PC-3 (cell line): ENCODE measurements at regions not wholly inside any gene's neighbourhood (a gene's known extent, or its start where the extent isn't known, plus 50 kb on each side); places are given as distances from the start of the nearest gene placed in this dataset.

Source experiments
- ATAC-seq: fragments of 200-7000 bp; cut with Tn5 transposase; 2 replicates; pipeline ENCODE4 v1.9.1; 2020; ENCODE audit warnings: mild to moderate bottlenecking, moderate library complexity
- BruUV-seq: library from RNA; stranded (reverse); fragments of 400-500 nt; replicated peaks from 2 replicates; lab custom pipeline; 2021; lab: Mats Ljungman, UMichigan
- CTCF ChIA-PET: fragments of 300-600 bp; sonication (Branson Sonifier 250); formaldehyde crosslinking; loops from one replicate; lab custom pipeline; 2022; ENCODE audit warnings: antibody characterized with exemption; lab: Charles Lee
- POLR2A ChIA-PET: fragments of 300-600 bp; sonication (Branson Sonifier 250); formaldehyde crosslinking; loops from one replicate; lab custom pipeline; 2022; ENCODE audit warnings: antibody characterized with exemption; ENCODE audit not compliant: unreplicated experiment; lab: Charles Lee
- DNase-seq: peaks from one replicate; pipeline ENCODE4 v3.0.0-alpha.2; 2015
- H2AFZ ChIP-seq: fragments of 300-600 bp; sonication (generic); 2 replicates; pipeline ENCODE4 v1.6.0; 2016; ENCODE audit warnings: antibody characterized with exemption, low read length
- H3F3A ChIP-seq: fragments of 300-600 bp; sonication (generic); one replicate; pipeline ENCODE4 v1.6.0; 2017; ENCODE audit warnings: antibody characterized with exemption, low read length, control low read depth, mild to moderate bottlenecking; ENCODE audit not compliant: unreplicated experiment
- H3K27ac ChIP-seq: fragments of 300-600 bp; sonication (generic); 2 replicates; pipeline ENCODE4 v1.5.1; 2016; ENCODE audit warnings: mild to moderate bottlenecking, low read length
- H3K27me3 ChIP-seq: fragments of 300-600 bp; sonication (generic); 2 replicates; pipeline ENCODE4 v1.6.1; 2016; ENCODE audit warnings: low read length, mixed read lengths
- H3K36me3 ChIP-seq: fragments of 300-600 bp; sonication (generic); 2 replicates; pipeline ENCODE4 v1.6.1; 2016; ENCODE audit warnings: low read depth, mixed run types, low read length, mixed read lengths
- H3K4me1 ChIP-seq: fragments of 300-600 bp; sonication (generic); 2 replicates; pipeline ENCODE4 v1.5.1; 2016; ENCODE audit warnings: low read length; ENCODE audit not compliant: insufficient read depth
- H3K4me2 ChIP-seq: fragments of 300-600 bp; sonication (generic); 2 replicates; pipeline ENCODE4 v1.6.0; 2016; ENCODE audit warnings: low read length
- H3K4me3 ChIP-seq: fragments of 300-600 bp; sonication (generic); 2 replicates; pipeline ENCODE4 v1.5.1; 2016; ENCODE audit warnings: mild to moderate bottlenecking, low read length, mixed read lengths
- H3K79me2 ChIP-seq: fragments of 300-600 bp; sonication (generic); 2 replicates; pipeline ENCODE4 v1.6.1; 2017; ENCODE audit warnings: low read length, mixed read lengths
- H3K9ac ChIP-seq: fragments of 300-600 bp; sonication (generic); 2 replicates; pipeline ENCODE4 v1.6.0; 2016; ENCODE audit warnings: mild to moderate bottlenecking, low read length
- H3K9me2 ChIP-seq: fragments of 300-600 bp; sonication (generic); replicated peaks from 2 replicates; pipeline ENCODE4 v1.6.1; 2016; ENCODE audit warnings: mixed run types, low read length, mixed read lengths
- H3K9me3 ChIP-seq: fragments of 300-600 bp; sonication (generic); 2 replicates; pipeline ENCODE4 v1.6.1; 2016; ENCODE audit warnings: low read length, mixed read lengths
- H4K20me1 ChIP-seq: fragments of 300-600 bp; sonication (generic); 2 replicates; pipeline ENCODE4 v1.6.1; 2016; ENCODE audit warnings: low read length, mixed read lengths
- CTCF ChIP-seq: fragments of 300-600 bp; sonication (generic); conservative IDR thresholded peaks from 2 replicates; pipeline ENCODE4 v1.5.1; 2017; ENCODE audit warnings: antibody characterized with exemption, low read depth, mild to moderate bottlenecking, low read length
- EZH2 ChIP-seq: fragments of 300-600 bp; sonication (generic); IDR thresholded peaks from one replicate; pipeline ENCODE4 v1.6.1; 2017; ENCODE audit warnings: antibody characterized with exemption, mild to moderate bottlenecking, low read length; ENCODE audit not compliant: unreplicated experiment
- EZH2phosphoT487 ChIP-seq: fragments of 300-600 bp; sonication (generic); IDR thresholded peaks from 2 replicates; pipeline ENCODE4 v1.6.1; 2018; ENCODE audit warnings: mild to moderate bottlenecking, antibody characterized with exemption, low read length, borderline replicate concordance
- intact Hi-C: fragments of 100-400 bp; cut with micrococcal nuclease; formaldehyde crosslinking; loops from 2 replicates; pipeline ENCODE4 v1.9.0; 2023

GRCh38 chr16:52070341-52071057 is 476.4 kb downstream of the TOX3 start:
- POLR2A ChIA-PET = no interaction called here
- H3K27ac ChIP-seq = no peak overlapping the region

GRCh38 chr16:52069866-52070265 is 477.1 kb downstream of the TOX3 start:
- Histone ChIP-seq H3K27ac (no peak overlapping the region), H2AFZ (no peak overlapping the region), H4K20me1 (no peaks in the 10 kb centered on the region), H3K27me3 (no peaks in the 10 kb centered on the region), H3K4me3 (no peak overlapping the region), H3K4me1 (no peaks in the 10 kb centered on the region), H3K4me2 (no peak overlapping the region), H3K9me3 (no peaks in the 10 kb centered on the region), H3K9ac (no peak overlapping the region), H3F3A (no peaks in the 10 kb centered on the region), H3K9me2 (no peaks in the 10 kb centered on the region), H3K36me3 (no peaks in the 10 kb centered on the region), H3K79me2 (no peaks in the 10 kb centered on the region)
- no TSS peak for BruUV-seq
- ChIA-PET POLR2A (no interaction called here), CTCF (no interaction called here)
- DNase-seq (peak; percentile 2), ATAC-seq (no peak)
- intact Hi-C loops = loop anchor here (5.0 kb wide), 1 partner anchor 952 kb away; no protein-coding TSS in a partner anchor
- TF ChIP-seq CTCF = peak; percentile 21; the same call in 1 of the 2 replicates
- no peak for TF ChIP-seq EZH2
- no peak for TF ChIP-seq EZH2phosphoT487

More at GRCh38 chr16:52070341-52071057, 476.4 kb downstream of the TOX3 start:
- BruUV-seq = no TSS peak
- CTCF ChIA-PET = no interaction called here
- H3K27me3 ChIP-seq = no peaks in the 10 kb centered on the region
- DNase-seq (no peak), ATAC-seq (no peak)
- H2AFZ ChIP-seq = no peak overlapping the region
- no peaks in the 10 kb centered on the region for H3K9me2 ChIP-seq
- intact Hi-C loops = loop anchor here (5.0 kb wide), 1 partner anchor 952 kb away; no protein-coding TSS in a partner anchor
- no peaks in the 10 kb centered on the region for H4K20me1 ChIP-seq
- H3F3A ChIP-seq = no peaks in the 10 kb centered on the region
- H3K36me3 ChIP-seq = no peaks in the 10 kb centered on the region
- H3K79me2 ChIP-seq = no peaks in the 10 kb centered on the region
- no peak overlapping the region for H3K4me2 ChIP-seq
- H3K4me1 ChIP-seq = no peaks in the 10 kb centered on the region
- no peak overlapping the region for H3K9ac ChIP-seq
- H3K4me3 ChIP-seq = no peak overlapping the region
- TF ChIP-seq EZH2phosphoT487 = no peak
- no peak for TF ChIP-seq CTCF
- TF ChIP-seq EZH2 = no peak
- H3K9me3 ChIP-seq = no peaks in the 10 kb centered on the region

- ChIA-PET CTCF (no interaction called here), POLR2A (no interaction called here)
- H2AFZ ChIP-seq = no peak overlapping the region
- H3K9me2 ChIP-seq = no peaks in the 10 kb centered on the region
- no TSS peak for BruUV-seq
- H3F3A ChIP-seq = no peaks in the 10 kb centered on the region
- H3K36me3 ChIP-seq = no peaks in the 10 kb centered on the region
- H3K4me2 ChIP-seq = no peak overlapping the region
- H3K27me3 ChIP-seq = no peaks in the 10 kb centered on the region
- no peaks in the 10 kb centered on the region for H3K4me1 ChIP-seq
- H3K9me3 ChIP-seq = no peaks in the 10 kb centered on the region
- TF ChIP-seq CTCF = no peak
- TF ChIP-seq EZH2 = no peak
- TF ChIP-seq EZH2phosphoT487 = no peak
- H3K79me2 ChIP-seq = no peaks in the 10 kb centered on the region
- no peak overlapping the region for H3K27ac ChIP-seq
- no peak overlapping the region for H3K4me3 ChIP-seq
- H4K20me1 ChIP-seq = no peaks in the 10 kb centered on the region
- ATAC-seq (no peak), DNase-seq (peak; percentile 5)
- no peak overlapping the region for H3K9ac ChIP-seq
- intact Hi-C loops = no loop called here
Observed at GRCh38 chr16:52068447-52069074, 478.4 kb downstream of the TOX3 start.
